Iris pigment epithelial cell (primary cell): ENCODE measurements at regions not wholly inside any gene's neighbourhood (a gene's known extent, or its start where the extent isn't known, plus 50 kb on each side); places are given as distances from the start of the nearest gene placed in this dataset.

Experiments used
- DNase-seq: peaks from one replicate; pipeline ENCODE4 v3.0.0-alpha.2; 2011; ENCODE audit warnings: low read depth

DNA sequence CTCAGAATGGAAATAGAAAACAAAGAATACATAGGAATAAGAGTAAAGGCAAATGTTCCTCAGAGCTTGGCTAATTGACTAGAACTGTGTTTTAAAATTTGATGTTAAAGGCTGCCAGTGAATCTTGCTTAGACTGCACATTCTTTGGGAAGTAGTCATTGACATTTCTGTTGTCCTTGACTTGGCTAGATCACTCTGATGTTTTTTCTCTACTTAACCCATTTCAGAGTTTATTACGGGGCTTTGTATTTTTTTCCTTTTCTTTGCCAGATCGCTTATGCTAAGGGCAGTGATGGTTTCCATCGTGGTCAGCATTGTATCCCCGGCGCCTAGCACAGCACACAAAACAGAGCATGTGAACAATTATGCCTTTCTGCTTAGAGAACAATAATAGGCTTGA lies 1126.7 kb upstream of the CDH9 start:
- peak; percentile 73 for DNase-seq

DNA sequence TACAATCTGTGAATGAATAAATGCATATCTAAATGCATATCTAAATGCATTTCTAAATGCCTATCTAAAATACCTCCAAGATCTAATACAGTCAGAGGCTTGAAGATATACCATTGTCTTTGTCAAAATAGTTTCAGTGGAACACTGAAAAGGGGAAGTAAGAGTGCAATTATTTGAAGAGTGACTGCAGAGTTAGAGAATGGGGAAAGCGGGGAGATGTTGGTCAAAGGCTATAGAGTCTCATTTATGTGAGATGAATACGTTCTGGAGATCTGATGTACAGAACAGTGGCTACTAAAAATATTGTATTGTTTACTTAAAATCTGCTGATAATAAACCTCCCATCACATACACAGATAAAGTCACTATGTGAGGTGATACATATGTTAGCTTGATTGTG lies 1126.2 kb upstream of the CDH9 start:
- no peak for DNase-seq

DNA sequence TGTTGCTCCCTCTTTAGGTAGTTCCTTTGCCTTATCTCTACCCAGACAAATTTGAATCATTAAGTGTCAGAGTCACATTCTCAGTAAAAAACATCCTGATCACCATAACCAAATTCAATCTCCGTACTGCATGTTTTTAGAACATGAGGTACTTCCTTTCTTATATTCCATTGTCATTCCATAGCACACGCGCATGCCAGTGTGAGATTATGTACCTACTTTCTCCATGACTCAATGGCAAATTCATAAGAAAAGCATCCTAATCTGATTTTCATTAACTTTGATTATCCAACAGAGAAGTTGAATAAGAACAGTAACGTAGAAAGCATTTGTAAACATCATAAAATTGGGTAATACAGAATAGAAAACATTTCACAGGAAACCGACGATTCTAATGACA lies 1118.6 kb upstream of the CDH9 start:
- DNase-seq = peak; percentile 81

GRCh38 chr5:28143519-28143918 lies 1105.1 kb upstream of the CDH9 start:
- DNase-seq = no peak

- no peak for DNase-seq
Measured at GRCh38 chr5:28132151-28132550, 1093.8 kb upstream of the CDH9 start.

- DNase-seq = peak; percentile 1
Measured at GRCh38 chr5:28117691-28118090, 1079.3 kb upstream of the CDH9 start.

DNA sequence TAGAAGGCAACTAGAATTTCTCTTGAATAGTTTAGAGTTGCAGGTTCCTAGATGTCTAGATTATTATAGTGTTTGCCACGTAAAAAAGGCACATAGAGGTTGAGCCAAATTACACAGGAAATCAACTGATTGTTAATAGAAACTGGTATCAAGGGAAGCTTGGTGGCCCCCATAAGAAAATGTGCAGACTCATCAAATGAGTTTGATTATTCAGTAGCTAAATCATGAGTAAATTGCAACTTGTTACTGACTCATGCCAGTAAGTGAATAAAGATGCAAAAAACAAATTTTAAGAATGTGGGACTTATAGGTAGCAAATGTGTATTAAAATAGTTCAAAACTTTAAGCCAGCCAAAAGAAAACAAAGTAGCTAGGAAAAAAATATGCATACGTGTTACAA lies 1078.9 kb upstream of the CDH9 start:
- DNase-seq = no peak

- DNase-seq = peak; percentile 7
Measured at GRCh38 chr5:28110781-28111180, 1072.4 kb upstream of the CDH9 start.

DNA sequence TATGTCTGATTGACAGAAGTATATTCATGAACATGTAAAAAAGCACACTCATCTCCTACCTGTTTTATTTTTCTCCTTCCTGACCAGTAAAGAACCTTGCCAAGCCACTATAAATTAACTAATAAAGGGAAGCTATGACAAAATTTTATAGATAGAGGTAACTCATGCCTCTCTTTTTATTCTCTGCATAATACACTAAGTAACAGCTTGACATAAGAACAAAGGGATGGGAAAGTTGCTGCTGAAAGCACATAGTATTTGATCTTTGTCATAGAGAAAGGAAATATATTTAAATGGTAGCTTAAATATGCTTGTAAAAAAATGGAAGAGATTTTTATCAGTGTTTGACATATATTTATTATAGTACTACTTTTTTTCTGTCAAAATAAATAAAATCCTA lies 1065.7 kb upstream of the CDH9 start:
- DNase-seq = no peak

DNA sequence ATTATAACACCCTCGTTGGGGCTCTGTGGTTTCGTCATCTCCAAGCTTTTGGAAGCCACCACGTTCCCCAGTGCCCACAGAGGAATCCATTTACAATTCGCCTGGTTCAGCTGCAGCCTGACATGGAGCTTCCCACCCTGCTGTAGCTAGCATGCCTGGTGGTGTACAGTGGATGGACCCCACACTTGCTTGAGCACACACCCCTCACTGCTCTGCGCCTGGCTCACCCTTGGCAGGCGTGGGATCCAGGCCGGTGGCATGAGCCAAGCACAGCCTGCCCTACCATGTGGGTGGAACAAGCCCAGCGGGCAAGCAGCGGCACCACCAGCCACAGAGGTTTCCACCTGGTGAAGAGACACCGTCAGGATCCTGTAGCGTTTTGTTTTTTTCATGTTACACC lies 1045.7 kb upstream of the CDH9 start:
- DNase-seq = no peak

GRCh38 chr5:28082610-28083009 lies 1044.2 kb upstream of the CDH9 start:
- DNase-seq = no peak

DNA sequence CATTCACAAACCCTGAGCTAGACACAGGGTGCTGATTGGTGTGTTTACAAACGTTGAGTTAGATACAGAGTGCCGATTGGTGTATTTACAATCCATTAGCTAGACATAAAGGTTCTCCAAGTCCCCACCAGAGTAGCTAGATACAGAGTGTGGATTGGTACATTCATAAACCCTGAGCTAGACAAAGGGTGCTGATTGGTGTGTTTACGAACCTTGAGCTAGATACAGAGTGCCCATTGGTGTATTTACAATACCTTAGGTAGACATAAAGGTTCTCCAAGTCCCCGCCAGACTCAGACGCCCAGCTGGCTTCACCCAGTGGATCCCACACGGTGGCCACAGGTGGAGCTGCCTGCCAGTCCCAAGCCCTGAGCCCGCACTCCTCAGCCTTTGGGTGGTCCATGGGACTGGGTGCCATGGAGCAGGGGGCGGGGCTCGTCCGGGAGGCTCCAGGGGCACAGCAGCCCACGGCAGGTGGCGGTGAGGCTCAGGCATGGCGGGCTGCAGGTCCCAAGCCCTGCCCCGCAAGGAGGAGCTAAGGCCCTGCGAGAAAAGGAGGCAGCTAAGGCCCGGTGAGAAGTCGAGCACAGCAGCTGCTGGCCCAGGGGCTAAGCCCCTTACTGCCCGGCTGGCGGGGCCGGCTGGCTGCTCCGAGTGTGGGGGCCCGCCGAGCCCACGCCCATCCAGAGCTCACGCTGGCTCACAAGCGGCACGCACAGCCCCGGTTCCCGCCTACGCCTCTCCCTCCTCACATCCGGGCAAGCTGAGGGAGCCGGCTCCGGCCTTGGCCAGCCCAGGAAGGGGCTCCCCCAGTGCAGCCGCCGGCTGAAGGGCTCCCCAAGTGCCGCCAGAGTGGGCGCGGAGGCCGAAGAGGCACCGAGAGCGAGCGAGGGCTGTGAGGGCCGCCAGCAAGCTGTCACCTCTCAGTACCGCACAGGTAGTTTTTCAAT lies 1039.2 kb upstream of the CDH9 start:
- DNase-seq = no peak

DNA sequence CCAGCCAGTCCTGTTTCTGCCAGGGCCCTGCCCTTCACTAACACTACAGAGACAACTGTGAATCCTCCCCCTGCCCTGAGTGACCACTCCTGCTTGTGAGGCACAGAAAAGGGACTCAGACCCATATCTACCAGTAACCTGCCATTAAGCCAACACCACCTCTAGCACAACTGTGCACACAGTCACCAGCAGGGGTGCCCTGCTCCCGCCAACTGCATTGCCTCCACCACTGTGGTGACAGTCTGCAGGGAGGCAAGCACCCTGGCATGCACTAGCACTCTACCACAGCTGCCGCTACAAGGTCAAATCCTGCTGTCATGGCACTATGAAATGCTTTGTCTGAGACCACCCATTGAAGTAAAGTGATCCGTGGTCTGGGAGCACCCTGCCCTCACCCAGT lies 1028.5 kb upstream of the CDH9 start:
- no peak for DNase-seq

- no peak for DNase-seq
Measured at GRCh38 chr5:28065656-28066055, 1027.3 kb upstream of the CDH9 start.

DNA sequence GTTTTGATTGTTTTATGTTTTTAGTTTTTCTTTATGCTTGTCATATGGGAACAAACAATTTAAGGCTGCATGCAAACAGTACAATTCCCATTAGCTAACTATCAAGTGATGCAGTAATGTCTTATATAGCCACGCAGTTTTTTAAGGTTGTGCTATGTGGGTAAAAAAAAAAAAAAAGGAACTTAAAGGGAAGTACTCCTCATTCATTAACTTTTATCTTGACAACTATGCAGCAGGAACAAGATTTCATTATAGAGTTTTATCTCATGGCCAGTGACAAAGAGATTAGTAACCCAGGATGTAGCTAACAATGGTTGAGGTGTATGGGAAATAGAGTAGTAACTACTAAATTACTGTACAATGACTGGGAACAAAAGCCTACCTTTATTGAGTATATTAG lies 1008.2 kb upstream of the CDH9 start:
- DNase-seq = no peak

DNA sequence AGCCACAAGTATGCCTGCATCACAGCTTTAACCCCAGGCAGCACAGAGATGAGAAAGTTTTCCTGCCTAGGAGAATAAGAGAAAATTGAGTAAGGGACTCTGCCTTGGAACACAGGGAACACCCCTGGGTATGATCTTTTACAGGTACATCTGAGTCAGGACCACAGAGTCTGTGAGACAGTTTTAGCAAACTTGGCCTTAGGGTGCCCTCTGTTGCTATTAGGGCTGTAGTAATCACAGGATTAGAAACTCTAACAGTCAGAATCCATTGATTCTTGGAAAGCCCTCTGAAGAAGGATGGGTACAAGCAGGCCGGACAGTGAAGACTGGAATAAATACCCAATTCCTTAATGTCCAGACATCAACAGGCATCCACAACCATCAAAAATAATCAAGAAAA lies 989.5 kb upstream of the CDH9 start:
- DNase-seq = no peak

- DNase-seq = no peak
Measured at GRCh38 chr5:28017178-28017577, 978.8 kb upstream of the CDH9 start.

GRCh38 chr5:28014779-28015178 lies 976.4 kb upstream of the CDH9 start:
- peak; percentile 5 for DNase-seq

- no peak for DNase-seq
Measured at GRCh38 chr5:28012538-28012937, 974.2 kb upstream of the CDH9 start.

DNA sequence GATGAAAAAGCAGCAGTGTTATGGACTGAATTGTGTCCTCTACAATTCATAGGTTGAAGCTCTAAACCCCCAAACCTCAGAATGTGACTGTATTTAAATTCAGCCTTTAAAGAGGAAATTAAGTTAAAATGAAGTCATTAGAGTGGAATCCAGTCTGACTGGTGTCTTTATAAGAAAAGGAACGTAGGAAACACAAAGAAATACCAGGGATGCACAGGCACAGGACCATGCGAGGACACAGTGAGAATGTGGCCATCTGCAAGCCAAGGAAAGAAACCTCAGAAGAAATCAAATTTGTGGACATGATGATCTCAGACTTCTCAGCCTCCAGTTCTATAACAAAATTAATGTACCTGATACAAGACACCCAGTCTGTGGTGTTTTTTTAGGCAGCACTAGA lies 971.2 kb upstream of the CDH9 start:
- DNase-seq = no peak

GRCh38 chr5:27996665-27997064 lies 958.3 kb upstream of the CDH9 start:
- no peak for DNase-seq

- no peak for DNase-seq
Measured at GRCh38 chr5:27995867-27996266, 957.5 kb upstream of the CDH9 start.

DNA sequence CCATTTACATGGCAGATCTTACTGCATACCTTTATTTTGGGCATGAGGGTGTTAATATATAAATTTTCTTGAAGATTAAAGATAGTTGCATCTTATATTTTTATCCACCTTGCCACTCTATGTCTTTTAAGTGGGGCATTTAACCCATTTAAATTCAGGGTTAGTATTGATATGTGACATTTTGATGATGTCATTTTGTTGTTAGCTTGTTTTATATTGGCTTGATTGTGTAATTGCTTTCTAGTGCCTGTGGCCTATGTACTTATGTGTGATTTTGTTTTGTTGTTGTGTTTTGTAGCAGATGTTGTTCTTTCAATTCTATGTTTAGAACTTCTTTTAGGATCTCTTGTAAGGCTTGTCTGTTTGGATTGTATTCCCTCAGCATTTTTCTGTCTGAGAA lies 939.9 kb upstream of the CDH9 start:
- no peak for DNase-seq

DNA sequence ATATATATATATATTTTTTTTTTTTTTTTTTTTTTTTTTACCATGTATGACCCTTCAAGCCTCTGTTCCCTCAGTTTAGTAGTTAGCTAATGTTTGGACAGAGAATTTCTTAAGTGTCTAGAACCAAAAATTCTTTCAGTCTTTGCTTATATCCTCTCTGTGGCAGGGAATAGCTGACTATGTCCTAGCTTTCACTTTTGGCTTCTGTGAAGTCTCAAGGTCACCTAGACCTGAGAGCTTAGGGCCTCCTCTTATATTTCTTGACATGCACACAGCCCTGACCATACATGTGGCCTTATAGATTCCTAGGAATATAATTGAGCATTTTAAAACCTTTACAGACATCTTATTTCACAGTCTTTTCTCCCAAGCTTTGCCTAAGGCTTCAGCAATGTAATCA lies 930.8 kb upstream of the CDH9 start:
- DNase-seq = no peak
